Adrenal gland (tissue), 5 donors: ENCODE measurements at regions not wholly inside any gene's neighbourhood (a gene's known extent, or its start where the extent isn't known, plus 50 kb on each side); places are given as distances from the start of the nearest gene placed in this dataset.

ENCODE experiments used
- POLR2A ChIP-seq, 2 donors: fragments of 450-650 bp; IDR thresholded peaks; one replicate each; pipeline ENCODE4 v1.6.1; 2017; ENCODE audit warnings: antibody characterized with exemption in 2 of 2, mild to moderate bottlenecking in 2 of 2, moderate library complexity in 1 of 2
- TF ChIP-seq, protein P1 (sequence below), 6 experiments: fragments of 450-650 bp in 4 of 6; fragments of 200-600 bp in 2 of 6; sonication (generic) in 1 of 6; IDR thresholded peaks; 1 replicate in 5 of 6; 2 replicates in 1 of 6; pipeline versions ENCODE4 v1.5.1 to v1.8.0; 2016 to 2021; ENCODE audit warnings: antibody characterized with exemption in 6 of 6, mild to moderate bottlenecking in 2 of 6, moderate library complexity in 1 of 6
- donor health status: DM: no; HTN: no; CAD: no.

- TF ChIP-seq POLR2A (IDR thresholded peaks at IDR 0.05), result no peak
- TF ChIP-seq, protein P1, sequence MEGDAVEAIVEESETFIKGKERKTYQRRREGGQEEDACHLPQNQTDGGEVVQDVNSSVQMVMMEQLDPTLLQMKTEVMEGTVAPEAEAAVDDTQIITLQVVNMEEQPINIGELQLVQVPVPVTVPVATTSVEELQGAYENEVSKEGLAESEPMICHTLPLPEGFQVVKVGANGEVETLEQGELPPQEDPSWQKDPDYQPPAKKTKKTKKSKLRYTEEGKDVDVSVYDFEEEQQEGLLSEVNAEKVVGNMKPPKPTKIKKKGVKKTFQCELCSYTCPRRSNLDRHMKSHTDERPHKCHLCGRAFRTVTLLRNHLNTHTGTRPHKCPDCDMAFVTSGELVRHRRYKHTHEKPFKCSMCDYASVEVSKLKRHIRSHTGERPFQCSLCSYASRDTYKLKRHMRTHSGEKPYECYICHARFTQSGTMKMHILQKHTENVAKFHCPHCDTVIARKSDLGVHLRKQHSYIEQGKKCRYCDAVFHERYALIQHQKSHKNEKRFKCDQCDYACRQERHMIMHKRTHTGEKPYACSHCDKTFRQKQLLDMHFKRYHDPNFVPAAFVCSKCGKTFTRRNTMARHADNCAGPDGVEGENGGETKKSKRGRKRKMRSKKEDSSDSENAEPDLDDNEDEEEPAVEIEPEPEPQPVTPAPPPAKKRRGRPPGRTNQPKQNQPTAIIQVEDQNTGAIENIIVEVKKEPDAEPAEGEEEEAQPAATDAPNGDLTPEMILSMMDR (IDR thresholded peaks at IDR 0.05), result no peak
Measured at GRCh38 chr2:236877972-236878371, 207.7 kb upstream of the COPS8 start.
